ENCODE measurements at regions not wholly inside any gene's neighbourhood (a gene's known extent, or its start where the extent isn't known, plus 50 kb on each side); places are given as distances from the start of the nearest gene placed in this dataset.

- TF ChIP-seq POLR2A (IDR thresholded peaks at IDR 0.05): no peak
- TF ChIP-seq, protein P1, sequence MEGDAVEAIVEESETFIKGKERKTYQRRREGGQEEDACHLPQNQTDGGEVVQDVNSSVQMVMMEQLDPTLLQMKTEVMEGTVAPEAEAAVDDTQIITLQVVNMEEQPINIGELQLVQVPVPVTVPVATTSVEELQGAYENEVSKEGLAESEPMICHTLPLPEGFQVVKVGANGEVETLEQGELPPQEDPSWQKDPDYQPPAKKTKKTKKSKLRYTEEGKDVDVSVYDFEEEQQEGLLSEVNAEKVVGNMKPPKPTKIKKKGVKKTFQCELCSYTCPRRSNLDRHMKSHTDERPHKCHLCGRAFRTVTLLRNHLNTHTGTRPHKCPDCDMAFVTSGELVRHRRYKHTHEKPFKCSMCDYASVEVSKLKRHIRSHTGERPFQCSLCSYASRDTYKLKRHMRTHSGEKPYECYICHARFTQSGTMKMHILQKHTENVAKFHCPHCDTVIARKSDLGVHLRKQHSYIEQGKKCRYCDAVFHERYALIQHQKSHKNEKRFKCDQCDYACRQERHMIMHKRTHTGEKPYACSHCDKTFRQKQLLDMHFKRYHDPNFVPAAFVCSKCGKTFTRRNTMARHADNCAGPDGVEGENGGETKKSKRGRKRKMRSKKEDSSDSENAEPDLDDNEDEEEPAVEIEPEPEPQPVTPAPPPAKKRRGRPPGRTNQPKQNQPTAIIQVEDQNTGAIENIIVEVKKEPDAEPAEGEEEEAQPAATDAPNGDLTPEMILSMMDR (IDR thresholded peaks at IDR 0.05): no peak
Observed at GRCh38 chr11:109552376-109552775, 130.4 kb downstream of the C11orf87 start.
